T-cell (primary cell): ENCODE measurements at regions not wholly inside any gene's neighbourhood (a gene's known extent, or its start where the extent isn't known, plus 50 kb on each side); places are given as distances from the start of the nearest gene placed in this dataset.

Experiments used
- ATAC-seq, 4 experiments: fragments of 200-7000 bp in 3 of 4; fragments of 150-1000 bp in 1 of 4; cut with Tn5 transposase; replicated peaks in 1 of 4; 1 replicate in 3 of 4; 2 replicates in 1 of 4; pipeline ENCODE4 v1.10.0; 2021; ENCODE audit warnings: moderate library complexity in 3 of 4, mild to moderate bottlenecking in 2 of 4, moderate number of reproducible peaks in 1 of 4
- CTCF ChIA-PET, 2 donors: fragments of 300-600 bp; sonication (Branson Sonifier 250); formaldehyde crosslinking; loops; one replicate each; lab custom pipeline; 2022; ENCODE audit warnings: antibody characterized with exemption in 2 of 2; lab: Charles Lee
- POLR2A ChIA-PET, 2 donors: fragments of 300-600 bp; sonication (Branson Sonifier 250); formaldehyde crosslinking; loops; one replicate each; lab custom pipeline; 2022; ENCODE audit warnings: antibody characterized with exemption in 2 of 2; lab: Charles Lee
- DNase-seq, 35 experiments: peaks; one replicate each; pipeline versions ENCODE4 v3.0.0 to v3.0.0-alpha.2; 2013 to 2023
- H3K27ac ChIP-seq: one replicate; pipeline ENCODE4 v1.5.1; 2013; ENCODE audit warnings: low read length
- H3K27me3 ChIP-seq, 2 experiments: replicated peaks in 1 of 2; 1 replicate in 1 of 2; 2 replicates in 1 of 2; pipeline versions ENCODE4 v1.6.1 to v1.7.0; 2013; ENCODE audit warnings: low read length in 1 of 2, mixed read lengths in 1 of 2; ENCODE audit not compliant: control insufficient read depth in 2 of 2, insufficient read depth in 2 of 2; ENCODE audit errors: extremely low read depth in 1 of 2
- H3K36me3 ChIP-seq, 2 donors: 1 replicate in 1 of 2; 2 replicates in 1 of 2; pipeline versions ENCODE4 v1.6.1 to v1.7.0; 2013; ENCODE audit warnings: low read length in 1 of 2; ENCODE audit not compliant: control insufficient read depth in 2 of 2, insufficient read depth in 1 of 2; ENCODE audit errors: extremely low read depth in 1 of 2
- H3K4me1 ChIP-seq, 2 experiments: 1 replicate in 1 of 2; 2 replicates in 1 of 2; pipeline versions ENCODE4 v1.6.1 to v1.7.0; 2013; ENCODE audit warnings: low read length in 2 of 2, mixed read lengths in 1 of 2; ENCODE audit not compliant: insufficient read depth in 2 of 2, control insufficient read depth in 1 of 2; ENCODE audit errors: extremely low read depth in 1 of 2
- H3K4me3 ChIP-seq, 2 donors: 1 replicate in 1 of 2; 2 replicates in 1 of 2; pipeline versions ENCODE4 v1.5.1 to v1.7.0; 2013; ENCODE audit warnings: mild to moderate bottlenecking in 2 of 2, low read length in 1 of 2, moderate library complexity in 1 of 2; ENCODE audit not compliant: control insufficient read depth in 1 of 2; ENCODE audit errors: extremely low read depth in 1 of 2
- H3K9me3 ChIP-seq: 2 replicates; pipeline ENCODE4 v1.7.0; 2013
- H3K27ac Mint-ChIP-seq, 2 donors: one replicate each; pipeline ENCODE4 v1.8.0; 2020 to 2021; ENCODE audit warnings: mild to moderate bottlenecking in 2 of 2, mixed read lengths in 2 of 2
- H3K27me3 Mint-ChIP-seq, 2 donors: one replicate each; pipeline ENCODE4 v1.8.0; 2021 to 2022; ENCODE audit warnings: mixed read lengths in 2 of 2
- H3K36me3 Mint-ChIP-seq: one replicate; pipeline ENCODE4 v1.8.0; 2021; ENCODE audit warnings: mixed read lengths
- H3K4me1 Mint-ChIP-seq, 3 donors: one replicate each; pipeline ENCODE4 v1.8.0; 2020 to 2022; ENCODE audit warnings: mixed read lengths in 3 of 3, mild to moderate bottlenecking in 1 of 3
- H3K4me3 Mint-ChIP-seq, 3 donors: one replicate each; pipeline ENCODE4 v1.8.0; 2020 to 2022; ENCODE audit warnings: mild to moderate bottlenecking in 3 of 3, mixed read lengths in 3 of 3, moderate library complexity in 3 of 3
- H3K9me3 Mint-ChIP-seq, 3 donors: one replicate each; pipeline ENCODE4 v1.8.0; 2020 to 2022; ENCODE audit warnings: mixed read lengths in 3 of 3
- WGBS: methylation state at CpG from one replicate; pipeline ENCODE4 v1.1.5; 2013; ENCODE audit warnings: missing lambda C conversion rate; ENCODE audit not compliant: insufficient coverage; 5-methylcytosine and 5-hydroxymethylcytosine counted together

DNA sequence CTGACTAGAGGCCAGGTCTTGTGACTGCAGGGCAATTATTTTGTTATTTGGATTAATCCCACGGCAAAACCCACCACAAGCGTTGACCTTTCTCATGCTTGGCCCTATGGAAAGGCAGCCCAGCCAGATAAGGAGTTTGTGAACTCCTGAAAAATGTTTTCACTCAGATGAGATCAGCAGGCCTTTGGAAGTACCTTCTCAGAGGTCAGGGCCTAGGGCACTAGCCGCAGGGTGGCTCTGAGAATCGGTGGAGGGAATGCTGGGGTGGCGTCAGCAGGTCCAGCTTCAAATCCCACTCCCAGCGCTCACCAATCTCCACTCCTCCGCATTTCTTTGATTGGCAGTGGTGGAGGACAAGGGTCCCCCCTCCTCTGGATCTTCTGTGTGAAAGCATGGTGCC, 194.4 kb downstream of the GADD45G start:
- peaks cover 2 to 3% of the 10 kb centered on the region in 2 donors for H3K27me3 Mint-ChIP-seq
- Histone ChIP-seq H3K4me3 (no peak overlapping the region), H3K4me1 (no peaks in the 10 kb centered on the region), H3K27me3 (peaks cover 0 to 3% of the 10 kb centered on the region in 2 experiments), H3K9me3 (no peaks in the 10 kb centered on the region), H3K27ac (no peak overlapping the region), H3K36me3 (no peaks in the 10 kb centered on the region)
- no peak overlapping the region for H3K27ac Mint-ChIP-seq
- no peak for ATAC-seq
- no peak for DNase-seq
- peaks cover 0 to 4% (median 0%) of the 10 kb centered on the region in 3 donors for H3K4me1 Mint-ChIP-seq
- CTCF ChIA-PET, result no interaction called here
- H3K36me3 Mint-ChIP-seq, result no peaks in the 10 kb centered on the region
- WGBS, result 100% methylated on average over 2 of the region's 7 CpGs
- POLR2A ChIA-PET, result no interaction called here
- H3K4me3 Mint-ChIP-seq, result no peak overlapping the region
- no peaks in the 10 kb centered on the region for H3K9me3 Mint-ChIP-seq

DNA sequence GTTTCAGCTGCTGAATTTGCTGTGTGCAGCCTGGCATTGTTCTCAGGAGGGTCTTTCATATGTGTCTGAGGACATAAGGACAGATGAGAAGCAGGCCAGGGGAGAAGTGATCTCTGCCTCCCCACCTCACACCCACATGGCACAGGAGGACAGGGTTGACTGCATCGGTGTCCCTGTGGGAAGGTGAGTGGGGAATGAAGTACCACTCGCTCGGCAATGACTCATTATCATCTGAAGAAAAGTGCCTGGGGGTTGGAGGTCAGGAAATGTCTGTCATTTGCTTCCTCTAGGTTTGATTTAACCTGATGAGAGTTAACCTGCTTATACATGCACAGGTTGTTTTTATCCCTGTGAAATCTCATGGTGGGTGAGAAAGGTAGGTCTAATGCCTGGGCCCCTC, 195.0 kb downstream of the GADD45G start:
- no peak for DNase-seq
- WGBS, result 80% methylated on average over 2 of the region's 3 CpGs
- peaks cover 0 to 4% (median 0%) of the 10 kb centered on the region in 3 donors for H3K4me1 Mint-ChIP-seq
- peaks cover 2 to 3% of the 10 kb centered on the region in 2 donors for H3K27me3 Mint-ChIP-seq
- H3K9me3 ChIP-seq, result no peaks in the 10 kb centered on the region
- no peak for ATAC-seq
- peaks cover 0 to 3% of the 10 kb centered on the region in 2 experiments for H3K27me3 ChIP-seq
- no peaks in the 10 kb centered on the region for H3K36me3 Mint-ChIP-seq
- H3K4me1 ChIP-seq, result no peaks in the 10 kb centered on the region
- POLR2A ChIA-PET, result no interaction called here
- no peak overlapping the region for H3K27ac ChIP-seq
- H3K4me3 ChIP-seq, result no peak overlapping the region
- no peak overlapping the region for H3K4me3 Mint-ChIP-seq
- CTCF ChIA-PET, result no interaction called here
- H3K9me3 Mint-ChIP-seq, result no peaks in the 10 kb centered on the region
- H3K27ac Mint-ChIP-seq, result no peak overlapping the region
- no peaks in the 10 kb centered on the region for H3K36me3 ChIP-seq

DNA sequence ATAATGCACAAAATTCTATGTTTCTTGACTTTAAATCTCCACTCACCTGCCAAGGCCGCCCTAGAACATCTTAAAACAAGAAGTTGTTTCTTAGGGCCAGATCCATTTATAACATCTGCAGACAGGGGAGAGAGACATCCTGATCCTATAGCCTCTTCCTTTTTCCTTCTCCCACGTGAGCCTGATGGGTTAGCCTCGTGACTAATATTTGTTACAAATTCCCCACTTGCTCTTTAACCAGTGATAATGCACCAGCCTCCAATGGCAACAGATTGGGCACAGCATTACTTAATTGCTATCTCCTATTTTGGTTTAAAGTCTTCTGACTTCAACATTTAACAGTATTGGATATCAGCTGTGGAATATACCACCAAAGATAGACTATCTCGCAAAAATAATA, 196.5 kb downstream of the GADD45G start:
- Mint-ChIP-seq H3K4me3 (no peak overlapping the region), H3K36me3 (no peaks in the 10 kb centered on the region), H3K4me1 (peaks cover 0 to 4% (median 0%) of the 10 kb centered on the region in 3 donors), H3K27me3 (peaks cover 2 to 3% of the 10 kb centered on the region in 2 donors), H3K27ac (no peak overlapping the region), H3K9me3 (no peaks in the 10 kb centered on the region)
- Histone ChIP-seq H3K27ac (no peak overlapping the region), H3K4me1 (no peaks in the 10 kb centered on the region), H3K36me3 (no peaks in the 10 kb centered on the region), H3K27me3 (peaks cover 0 to 7% of the 10 kb centered on the region in 2 experiments), H3K4me3 (no peak overlapping the region), H3K9me3 (no peaks in the 10 kb centered on the region)
- CTCF ChIA-PET, result no interaction called here
- WGBS, result 83% methylated on average over 1 of the region's 4 CpGs
- ATAC-seq (no peak), DNase-seq (no peak)
- POLR2A ChIA-PET, result no interaction called here

DNA sequence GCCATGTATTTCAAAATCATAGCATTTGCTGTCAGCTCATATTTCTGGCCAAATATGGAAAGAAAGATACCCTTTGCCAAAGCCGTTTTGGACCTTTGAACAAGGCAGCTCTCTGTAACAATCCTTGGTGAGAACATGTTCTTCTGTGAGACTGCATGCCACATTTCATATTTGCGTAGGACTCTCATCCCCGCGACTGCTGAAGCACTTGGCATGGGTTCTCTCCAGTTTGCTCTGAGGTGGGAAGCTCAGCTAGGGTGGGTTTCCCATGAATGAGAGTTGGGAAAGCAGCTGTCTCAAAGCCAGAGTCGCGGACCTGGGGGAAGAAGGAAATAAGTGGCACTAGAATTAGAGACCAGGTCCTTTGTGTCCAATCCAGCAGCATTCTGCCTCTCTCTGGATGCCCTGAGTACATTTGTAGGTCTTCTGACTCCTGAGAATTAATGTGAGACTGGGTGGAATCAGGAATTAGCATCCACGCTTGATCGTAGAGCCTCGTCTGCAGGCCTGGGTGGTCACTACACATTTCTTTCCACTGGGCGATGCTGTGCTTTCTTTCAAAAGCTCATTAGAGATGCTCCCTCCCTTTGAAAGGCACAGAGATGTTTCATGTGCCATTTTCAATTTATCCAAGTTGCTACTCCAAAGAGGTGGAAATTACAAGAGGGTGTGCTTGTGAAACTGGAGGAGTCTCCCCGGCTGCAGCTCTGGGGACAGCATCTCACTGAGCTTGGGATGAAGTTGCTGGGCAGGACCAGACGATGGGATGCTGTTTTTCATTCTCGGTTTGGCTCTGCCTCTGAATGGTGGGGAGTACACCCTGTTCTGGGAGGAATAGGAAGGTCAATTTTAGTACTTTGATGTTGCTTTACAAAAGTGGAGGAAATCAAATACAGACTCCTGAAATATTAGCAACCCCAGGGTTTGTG, 197.2 kb downstream of the GADD45G start:
- Mint-ChIP-seq H3K27ac (no peak overlapping the region), H3K9me3 (no peaks in the 10 kb centered on the region), H3K4me3 (no peak overlapping the region), H3K4me1 (peaks cover 0 to 2% (median 0%) of the 10 kb centered on the region in 3 donors), H3K27me3 (peaks cover 2 to 3% of the 10 kb centered on the region in 2 donors), H3K36me3 (no peaks in the 10 kb centered on the region)
- WGBS, result 87% methylated on average over 9 of the region's 13 CpGs
- ChIA-PET POLR2A (no interaction called here), CTCF (no interaction called here)
- no peak for DNase-seq
- no peaks in the 10 kb centered on the region for H3K9me3 ChIP-seq
- H3K4me1 ChIP-seq, result no peaks in the 10 kb centered on the region
- no peaks in the 10 kb centered on the region for H3K36me3 ChIP-seq
- peaks cover 0 to 7% of the 10 kb centered on the region in 2 experiments for H3K27me3 ChIP-seq
- H3K4me3 ChIP-seq, result no peak overlapping the region
- no peak for ATAC-seq
- H3K27ac ChIP-seq, result no peak overlapping the region

DNA sequence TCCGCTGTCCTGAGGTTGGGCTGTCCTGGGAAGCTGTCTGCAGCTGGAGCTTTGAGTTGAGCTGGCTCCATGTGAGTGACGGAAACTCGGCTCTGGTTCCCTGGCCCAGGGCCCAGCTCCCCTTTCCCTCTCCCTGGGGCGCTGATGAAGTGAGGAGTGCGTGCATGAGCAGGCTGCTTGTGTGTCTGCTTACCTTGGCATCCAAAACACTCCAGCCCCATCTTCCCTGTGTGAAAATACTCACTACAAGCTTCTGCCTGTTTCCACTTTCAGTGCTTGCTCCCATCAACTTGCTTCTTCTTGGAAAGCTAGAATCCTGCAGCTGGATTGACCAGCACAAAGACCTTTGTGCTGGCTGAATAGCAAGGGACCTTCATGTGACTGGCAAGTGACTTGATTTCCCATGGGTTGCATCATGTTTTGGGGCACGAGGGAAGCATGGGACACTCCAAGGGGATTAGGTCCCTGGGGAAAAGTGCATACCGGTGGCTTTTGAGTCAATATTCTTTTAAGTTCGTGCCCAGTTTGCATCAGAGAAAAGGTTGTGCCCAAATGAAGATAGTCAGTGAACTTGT, 198.1 kb downstream of the GADD45G start:
- no peak for ATAC-seq
- CTCF ChIA-PET, result no interaction called here
- no peak overlapping the region for H3K4me3 ChIP-seq

DNA sequence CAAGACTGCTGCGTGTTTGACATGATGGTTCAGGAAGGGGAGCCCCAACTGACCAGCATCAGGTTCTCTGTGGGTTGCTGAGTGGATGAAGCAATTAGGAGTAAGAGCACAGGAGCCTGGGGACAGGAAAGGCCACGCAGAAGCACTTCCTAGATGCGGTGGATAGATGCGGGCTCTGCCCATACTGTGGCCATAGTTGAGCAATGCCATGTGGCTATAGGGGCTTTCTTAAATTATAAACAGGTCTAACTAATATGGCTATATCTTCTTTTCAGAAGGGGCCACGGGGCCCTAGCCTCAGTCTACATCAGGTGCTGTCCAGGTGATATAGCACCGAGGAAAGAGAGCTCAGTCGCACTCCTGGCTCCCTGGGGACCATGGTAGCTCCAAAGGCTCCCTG, 198.6 kb downstream of the GADD45G start:
- H3K27me3 ChIP-seq, result peaks cover 0 to 7% of the 10 kb centered on the region in 2 experiments
- no peaks in the 10 kb centered on the region for H3K36me3 Mint-ChIP-seq
- ChIA-PET POLR2A (no interaction called here), CTCF (no interaction called here)
- no peaks in the 10 kb centered on the region for H3K36me3 ChIP-seq
- no peak overlapping the region for H3K27ac ChIP-seq
- H3K4me1 ChIP-seq, result no peaks in the 10 kb centered on the region
- no peak for DNase-seq
- 75% methylated on average over 5 of the region's 7 CpGs for WGBS
- no peak overlapping the region for H3K4me3 ChIP-seq
- no peaks in the 10 kb centered on the region for H3K4me1 Mint-ChIP-seq
- H3K4me3 Mint-ChIP-seq, result no peak overlapping the region
- H3K9me3 ChIP-seq, result no peaks in the 10 kb centered on the region
- no peak for ATAC-seq
- peaks cover 2 to 3% of the 10 kb centered on the region in 2 donors for H3K27me3 Mint-ChIP-seq
- H3K9me3 Mint-ChIP-seq, result no peaks in the 10 kb centered on the region
- H3K27ac Mint-ChIP-seq, result no peak overlapping the region

More for the DNA sequence above, 198.1 kb downstream of the GADD45G start:
- Histone ChIP-seq H3K27ac (no peak overlapping the region), H3K4me1 (no peaks in the 10 kb centered on the region), H3K27me3 (peaks cover 0 to 7% of the 10 kb centered on the region in 2 experiments), H3K9me3 (no peaks in the 10 kb centered on the region), H3K36me3 (no peaks in the 10 kb centered on the region)
- H3K27me3 Mint-ChIP-seq, result peaks cover 2 to 3% of the 10 kb centered on the region in 2 donors
- H3K4me1 Mint-ChIP-seq, result no peaks in the 10 kb centered on the region
- no peak overlapping the region for H3K27ac Mint-ChIP-seq
- DNase-seq, result no peak
- no peaks in the 10 kb centered on the region for H3K9me3 Mint-ChIP-seq
- POLR2A ChIA-PET, result no interaction called here
- no peak overlapping the region for H3K4me3 Mint-ChIP-seq
- no peaks in the 10 kb centered on the region for H3K36me3 Mint-ChIP-seq
- WGBS, result 73% methylated on average over 8 of the region's 8 CpGs
